SH-SY5Y (cell line): ENCODE measurements at regions not wholly inside any gene's neighbourhood (a gene's known extent, or its start where the extent isn't known, plus 50 kb on each side); places are given as distances from the start of the nearest gene placed in this dataset.

Experiments used
- GATA2 ChIP-seq: IDR thresholded peaks from 2 replicates; pipeline ENCODE4 v1.6.1; 2011; ENCODE audit warnings: mild to moderate bottlenecking, low read depth, low read length
- GATA3 ChIP-seq: IDR thresholded peaks from 2 replicates; pipeline ENCODE4 v1.6.1; 2011; ENCODE audit warnings: low read depth, mild to moderate bottlenecking, low read length, moderate library complexity

- TF ChIP-seq GATA3 (no peak), GATA2 (no peak)
Observed at GRCh38 chr2:217612211-217612610, 390.6 kb downstream of the TNS1 start.
